GM23338 (cell line): ENCODE measurements at regions not wholly inside any gene's neighbourhood (a gene's known extent, or its start where the extent isn't known, plus 50 kb on each side); places are given as distances from the start of the nearest gene placed in this dataset.

Experiments
- ATAC-seq: fragments of 200-7000 bp; cut with Tn5 transposase; 3 replicates; pipeline ENCODE4 v1.9.1; 2020
- DNase-seq: peaks from one replicate; pipeline ENCODE4 v3.0.0-alpha.2; 2015; ENCODE audit warnings: low spot score
- H2AFZ ChIP-seq: fragments of 200-600 bp; sonication (generic); 2 replicates; pipeline ENCODE4 v1.8.0; 2016; ENCODE audit warnings: antibody characterized with exemption, mild to moderate bottlenecking, moderate library complexity
- H3F3A ChIP-seq: fragments of 200-600 bp; sonication (generic); replicated peaks from 2 replicates; pipeline ENCODE4 v1.8.0; 2017; ENCODE audit warnings: antibody characterized with exemption, mixed run types, low read depth
- H3K27ac ChIP-seq: fragments of 200-600 bp; sonication (generic); 2 replicates; pipeline ENCODE4 v1.6.1; 2016; ENCODE audit warnings: low read depth
- H3K27me3 ChIP-seq: fragments of 200-600 bp; sonication (generic); 2 replicates; pipeline ENCODE4 v1.8.0; 2016; ENCODE audit warnings: mild to moderate bottlenecking, mixed run types, moderate library complexity; ENCODE audit not compliant: insufficient read depth
- H3K36me3 ChIP-seq: fragments of 200-600 bp; sonication (generic); 2 replicates; pipeline ENCODE4 v1.8.0; 2016; ENCODE audit warnings: mild to moderate bottlenecking; ENCODE audit not compliant: insufficient read depth
- H3K4me1 ChIP-seq: fragments of 200-600 bp; sonication (generic); 2 replicates; pipeline ENCODE4 v1.8.0; 2016; ENCODE audit warnings: mild to moderate bottlenecking, moderate library complexity; ENCODE audit not compliant: insufficient read depth
- H3K4me2 ChIP-seq: fragments of 200-600 bp; sonication (generic); 2 replicates; pipeline ENCODE4 v1.7.1; 2017; ENCODE audit warnings: mixed run types
- H3K4me3 ChIP-seq: fragments of 200-600 bp; sonication (generic); 2 replicates; pipeline ENCODE4 v1.6.1; 2016; ENCODE audit warnings: mixed run types
- H3K79me2 ChIP-seq: fragments of 200-600 bp; sonication (generic); replicated peaks from 2 replicates; pipeline ENCODE4 v1.8.0; 2017; ENCODE audit warnings: mild to moderate bottlenecking; ENCODE audit not compliant: insufficient read depth
- H3K9me2 ChIP-seq: fragments of 200-600 bp; sonication (generic); 2 replicates; pipeline ENCODE4 v1.8.0; 2017; ENCODE audit not compliant: insufficient read depth
- H4K20me1 ChIP-seq: fragments of 200-600 bp; sonication (generic); replicated peaks from 2 replicates; pipeline ENCODE4 v1.8.0; 2017; ENCODE audit warnings: mild to moderate bottlenecking; ENCODE audit not compliant: insufficient read depth
- H3K27ac Mint-ChIP-seq: 2 replicates; pipeline ENCODE4 v1.8.0; 2020; ENCODE audit warnings: inconsistent platforms, mild to moderate bottlenecking, moderate library complexity, mixed read lengths
- H3K27me3 Mint-ChIP-seq: 3 replicates; pipeline ENCODE4 v1.8.0; 2022; ENCODE audit warnings: low read depth, mild to moderate bottlenecking, moderate library complexity, mixed read lengths, inconsistent platforms; ENCODE audit not compliant: insufficient read depth, poor library complexity
- H3K36me3 Mint-ChIP-seq: 3 replicates; pipeline ENCODE4 v1.8.0; 2021; ENCODE audit warnings: low read depth, mild to moderate bottlenecking, inconsistent platforms, moderate library complexity, mixed read lengths
- H3K4me1 Mint-ChIP-seq: 3 replicates; pipeline ENCODE4 v1.8.0; 2020; ENCODE audit warnings: mild to moderate bottlenecking, inconsistent platforms, mixed read lengths
- H3K4me3 Mint-ChIP-seq: 3 replicates; pipeline ENCODE4 v1.8.0; 2021; ENCODE audit warnings: moderate library complexity, mild to moderate bottlenecking, inconsistent platforms, mixed read lengths
- H3K9me3 Mint-ChIP-seq: 3 replicates; pipeline ENCODE4 v1.8.0; 2020; ENCODE audit warnings: moderate library complexity, mild to moderate bottlenecking, inconsistent platforms, mixed read lengths
- CREB1 ChIP-seq: fragments of 250-450 bp; sonication (Bioruptor Pico); IDR thresholded peaks from 2 replicates; pipeline ENCODE4 v1.5.0; 2020; ENCODE audit warnings: low read depth, mild to moderate bottlenecking, moderate library complexity
- CTCF ChIP-seq, 2 experiments: fragments of 200-600 bp in 1 of 2; sonication (generic) in 1 of 2; conservative IDR thresholded peaks; 2 replicates each; pipeline versions ENCODE4 v1.5.1 to v1.6.1; 2016 to 2017; ENCODE audit warnings: antibody characterized with exemption in 2 of 2, low read depth in 2 of 2, mild to moderate bottlenecking in 2 of 2, moderate library complexity in 1 of 2
- ETS1 ChIP-seq: IDR thresholded peaks from 2 replicates; pipeline ENCODE4 v1.6.1; 2016; ENCODE audit warnings: antibody characterized with exemption
- EZH2phosphoT487 ChIP-seq: fragments of 200-600 bp; sonication (generic); IDR thresholded peaks from one replicate; pipeline ENCODE4 v1.8.1; 2018; ENCODE audit warnings: antibody characterized with exemption; ENCODE audit not compliant: unreplicated experiment
- JUNB ChIP-seq: IDR thresholded peaks from one replicate; pipeline ENCODE4 v1.6.1; 2016; ENCODE audit warnings: antibody characterized with exemption; ENCODE audit not compliant: unreplicated experiment
- NANOG ChIP-seq: IDR thresholded peaks from 2 replicates; pipeline ENCODE4 v1.6.1; 2016; ENCODE audit warnings: antibody characterized with exemption, borderline replicate concordance
- POLR2AphosphoS5 ChIP-seq: IDR thresholded peaks from 2 replicates; pipeline ENCODE4 v1.6.1; 2016; ENCODE audit warnings: antibody characterized with exemption, low read depth
- REST ChIP-seq: IDR thresholded peaks from one replicate; pipeline ENCODE4 v1.6.1; 2018; ENCODE audit warnings: antibody characterized with exemption; ENCODE audit not compliant: unreplicated experiment
- STAT1 ChIP-seq: IDR thresholded peaks from one replicate; pipeline ENCODE4 v1.6.1; 2016; ENCODE audit warnings: antibody characterized with exemption; ENCODE audit not compliant: unreplicated experiment
- ZNF114 ChIP-seq: fragments of 250-450 bp; sonication (Bioruptor Pico); IDR thresholded peaks from 2 replicates; pipeline ENCODE4 v1.5.0; 2020; ENCODE audit warnings: mild to moderate bottlenecking, moderate library complexity
- ZNF331 ChIP-seq: fragments of 250-450 bp; sonication (Bioruptor Pico); IDR thresholded peaks from 2 replicates; pipeline ENCODE4 v1.5.0; 2020; ENCODE audit warnings: low read depth, mild to moderate bottlenecking, moderate library complexity

GRCh38 chr7:25515633-25516275 lies 287.5 kb upstream of the NPVF start:
- Mint-ChIP-seq H3K36me3 (no peaks in the 10 kb centered on the region), H3K4me1 (no peaks in the 10 kb centered on the region), H3K27me3 (no peaks in the 10 kb centered on the region), H3K9me3 (no peaks in the 10 kb centered on the region), H3K4me3 (no peak overlapping the region), H3K27ac (no peak overlapping the region)
- no peaks in the 10 kb centered on the region for H3K79me2 ChIP-seq
- DNase-seq: no peak
- TF ChIP-seq EZH2phosphoT487 (no peak), ZNF331 (CRISPR knock-in tag) (no peak), NANOG (no peak), POLR2AphosphoS5 (no peak), ZNF114 (CRISPR knock-in tag) (no peak), STAT1 (no peak), REST (no peak), ETS1 (no peak), CREB1 (no peak), JUNB (no peak), CTCF (conservative IDR thresholded peaks at IDR 0.05; ENCODE audit: low read depth in 2 of 2) (no peak)
- H4K20me1 ChIP-seq: no peaks in the 10 kb centered on the region
- H3K27me3 ChIP-seq: no peaks in the 10 kb centered on the region
- no peak for ATAC-seq
- H3F3A ChIP-seq: no peaks in the 10 kb centered on the region
- no peaks in the 10 kb centered on the region for H3K36me3 ChIP-seq
- no peaks in the 10 kb centered on the region for H3K4me1 ChIP-seq
- no peak overlapping the region for H3K27ac ChIP-seq
- H3K4me2 ChIP-seq: no peak overlapping the region
- no peak overlapping the region for H3K4me3 ChIP-seq
- H2AFZ ChIP-seq: no peak overlapping the region
- H3K9me2 ChIP-seq: peaks cover 10% of the 10 kb centered on the region
